CD14-positive monocyte (primary cell): ENCODE measurements at regions not wholly inside any gene's neighbourhood (a gene's known extent, or its start where the extent isn't known, plus 50 kb on each side); places are given as distances from the start of the nearest gene placed in this dataset.

Experiments used
- DNase-seq, 3 donors: peaks; one replicate each; pipeline ENCODE4 v3.0.0-alpha.2; 2011 to 2022
- H2AFZ ChIP-seq: 2 replicates; pipeline ENCODE4 v1.6.0; 2012; ENCODE audit warnings: mild to moderate bottlenecking, low read depth, low read length, inconsistent platforms; ENCODE audit not compliant: insufficient read depth, poor library complexity, severe bottlenecking
- H3K27ac ChIP-seq, 2 donors: 1 replicate in 1 of 2; 2 replicates in 1 of 2; pipeline ENCODE4 v1.5.1; 2012 to 2013; ENCODE audit warnings: low read length in 2 of 2, control low read depth in 1 of 2, inconsistent platforms in 1 of 2, low read depth in 1 of 2, mild to moderate bottlenecking in 1 of 2
- H3K27me3 ChIP-seq, 2 donors: one replicate each; pipeline versions ENCODE4 v1.6.0 to v1.6.1; 2011 to 2013; ENCODE audit warnings: low read length in 2 of 2; ENCODE audit not compliant: control insufficient read depth in 2 of 2, insufficient read depth in 2 of 2
- H3K36me3 ChIP-seq, 2 donors: replicated peaks in 1 of 2; 1 replicate in 1 of 2; 2 replicates in 1 of 2; pipeline versions ENCODE4 v1.5.1 to v1.6.1; 2012 to 2013; ENCODE audit warnings: low read length in 2 of 2, control low read depth in 1 of 2, inconsistent platforms in 1 of 2, mild to moderate bottlenecking in 1 of 2; ENCODE audit not compliant: insufficient read depth in 2 of 2, control insufficient read depth in 1 of 2
- H3K4me1 ChIP-seq, 2 donors: 1 replicate in 1 of 2; 2 replicates in 1 of 2; pipeline versions ENCODE4 v1.5.1 to v1.6.1; 2012 to 2013; ENCODE audit warnings: low read length in 2 of 2, control low read depth in 1 of 2, inconsistent platforms in 1 of 2, mild to moderate bottlenecking in 1 of 2, moderate library complexity in 1 of 2; ENCODE audit not compliant: insufficient read depth in 2 of 2, control insufficient read depth in 1 of 2
- H3K4me2 ChIP-seq: replicated peaks from 2 replicates; pipeline ENCODE3; 2012; ENCODE audit warnings: low read length, moderate library complexity, mild to moderate bottlenecking; ENCODE audit not compliant: poor library complexity, severe bottlenecking; ENCODE audit errors: extremely low read depth
- H3K4me3 ChIP-seq, 3 experiments: fragments of 200-600 bp in 1 of 3; sonication (generic) in 1 of 3; replicated peaks in 1 of 3; 1 replicate in 2 of 3; 2 replicates in 1 of 3; pipeline ENCODE4 v1.5.1; 2011 to 2013; ENCODE audit warnings: low read length in 3 of 3, mild to moderate bottlenecking in 3 of 3, control low read depth in 2 of 3, low read depth in 2 of 3, inconsistent platforms in 1 of 3, moderate library complexity in 1 of 3
- H3K79me2 ChIP-seq: 2 replicates; pipeline ENCODE4 v1.6.0; 2012; ENCODE audit warnings: mild to moderate bottlenecking, control low read depth, inconsistent platforms, low read length, moderate library complexity; ENCODE audit not compliant: insufficient read depth
- H3K9ac ChIP-seq: 2 replicates; pipeline ENCODE4 v1.6.0; 2017; ENCODE audit warnings: low read length, mild to moderate bottlenecking; ENCODE audit not compliant: insufficient read depth, poor library complexity, severe bottlenecking
- H3K9me3 ChIP-seq, 2 donors: replicated peaks in 1 of 2; 1 replicate in 1 of 2; 2 replicates in 1 of 2; pipeline versions ENCODE4 v1.5.1 to v1.6.1; 2012 to 2013; ENCODE audit warnings: low read length in 2 of 2, control low read depth in 1 of 2; ENCODE audit not compliant: control insufficient read depth in 1 of 2, insufficient read depth in 1 of 2
- H4K20me1 ChIP-seq: 2 replicates; pipeline ENCODE4 v1.6.0; 2012; ENCODE audit warnings: mild to moderate bottlenecking, low read length, control low read depth, moderate library complexity; ENCODE audit not compliant: insufficient read depth
- H3K27ac Mint-ChIP-seq, 7 donors: one replicate each; pipeline ENCODE4 v1.8.0; 2020; ENCODE audit warnings: mild to moderate bottlenecking in 7 of 7, mixed read lengths in 7 of 7, moderate library complexity in 6 of 7, inconsistent platforms in 2 of 7
- H3K27me3 Mint-ChIP-seq, 3 donors: one replicate each; pipeline ENCODE4 v1.8.0; 2021 to 2022; ENCODE audit warnings: low read depth in 3 of 3, mild to moderate bottlenecking in 3 of 3, mixed read lengths in 3 of 3, moderate library complexity in 3 of 3, inconsistent platforms in 1 of 3
- H3K36me3 Mint-ChIP-seq, 2 donors: one replicate each; pipeline ENCODE4 v1.8.0; 2020; ENCODE audit warnings: mixed read lengths in 2 of 2, inconsistent platforms in 1 of 2, mild to moderate bottlenecking in 1 of 2
- H3K4me1 Mint-ChIP-seq: one replicate; pipeline ENCODE4 v1.8.0; 2020; ENCODE audit warnings: mild to moderate bottlenecking, mixed read lengths
- H3K4me3 Mint-ChIP-seq, 2 donors: one replicate each; pipeline ENCODE4 v1.8.0; 2020; ENCODE audit warnings: mild to moderate bottlenecking in 2 of 2, mixed read lengths in 2 of 2, moderate library complexity in 1 of 2
- H3K9me3 Mint-ChIP-seq, 7 donors: one replicate each; pipeline ENCODE4 v1.8.0; 2020 to 2022; ENCODE audit warnings: mixed read lengths in 7 of 7, mild to moderate bottlenecking in 6 of 7, moderate library complexity in 6 of 7, inconsistent platforms in 2 of 7
- WGBS: methylation state at CpG from one replicate; pipeline ENCODE4 v1.1.5; 2013; ENCODE audit warnings: missing lambda C conversion rate; ENCODE audit not compliant: insufficient coverage; 5-methylcytosine and 5-hydroxymethylcytosine counted together
- intact Hi-C, 2 donors: fragments of 100-400 bp; cut with micrococcal nuclease; formaldehyde crosslinking; loops; one replicate each; pipeline versions ENCODE4 v1.15.0 to v1.15.1; 2023
- TF ChIP-seq, protein P1 (sequence below): fragments of 200-600 bp; IDR thresholded peaks from one replicate; pipeline ENCODE4 v1.8.0; 2022; ENCODE audit warnings: antibody characterized with exemption, mild to moderate bottlenecking

DNA sequence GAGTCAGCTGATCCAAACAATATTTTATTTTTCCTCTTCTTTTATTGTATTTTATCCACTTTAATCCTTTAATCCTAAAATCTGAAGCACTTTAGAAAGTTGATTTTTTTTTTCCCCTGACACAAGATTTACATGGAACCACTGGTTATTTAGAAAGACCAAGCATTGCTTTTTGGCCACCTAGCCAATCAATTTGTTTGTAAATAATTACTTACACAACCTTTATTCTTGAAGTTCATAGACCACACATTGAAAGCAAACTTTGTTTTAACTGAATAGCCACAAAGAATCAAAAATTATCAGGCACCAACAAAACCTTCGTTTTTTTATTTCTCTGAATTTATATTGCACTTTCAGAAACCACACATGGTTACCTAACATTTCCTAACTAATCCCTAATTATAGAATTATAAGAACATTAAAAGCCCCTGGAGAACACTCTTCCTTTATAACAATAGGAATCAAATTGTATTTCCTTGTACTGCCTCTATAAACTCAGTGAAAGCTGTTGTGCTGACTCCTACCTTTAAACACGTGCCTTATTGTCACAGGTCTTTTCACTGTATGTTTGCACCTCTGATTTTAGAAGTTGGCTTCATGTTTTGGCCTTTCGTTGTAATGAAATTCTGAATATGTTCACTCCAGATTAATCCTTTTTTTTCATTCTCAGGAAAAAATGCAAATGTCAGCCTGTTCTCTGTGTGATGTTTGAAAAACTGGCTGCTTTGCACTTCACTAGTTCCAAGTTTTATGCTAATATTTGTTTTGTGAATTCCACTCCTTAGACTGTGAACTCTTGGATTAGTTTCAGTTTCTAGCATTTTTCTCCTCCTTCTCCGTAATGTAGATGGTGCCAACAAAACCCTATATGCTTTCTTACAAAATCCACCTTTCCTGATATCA is 1511.9 kb downstream of the REEP3 start:
- no peak for DNase-seq

DNA sequence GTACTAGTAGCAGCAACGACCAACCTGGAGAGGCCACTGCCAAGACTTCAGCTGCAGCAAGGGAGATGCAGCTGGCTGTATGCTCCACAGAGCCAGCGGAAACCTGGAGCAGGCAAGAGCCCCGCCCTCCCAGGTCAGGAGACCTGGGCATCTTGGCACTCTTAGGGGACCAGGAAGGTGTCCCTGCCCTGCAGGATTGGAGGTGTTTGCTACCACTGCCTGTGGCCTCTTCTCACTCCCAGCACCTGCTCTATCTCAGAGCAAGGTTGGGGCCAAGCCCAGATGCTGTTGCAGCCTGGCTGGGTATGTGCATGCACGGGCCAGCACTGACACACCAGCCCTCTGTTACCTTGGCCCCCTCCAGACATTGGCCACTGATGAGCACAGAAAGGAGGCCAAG is 1512.8 kb downstream of the REEP3 start:
- Mint-ChIP-seq H3K9me3 (peaks cover 4 to 24% (median 14%) of the 10 kb centered on the region in 7 donors), H3K4me1 (no peaks in the 10 kb centered on the region), H3K27ac (no peak overlapping the region), H3K36me3 (no peaks in the 10 kb centered on the region), H3K27me3 (no peaks in the 10 kb centered on the region), H3K4me3 (no peak overlapping the region)
- 89% methylated on average over 4 of the region's 4 CpGs for WGBS
- Histone ChIP-seq H3K79me2 (no peaks in the 10 kb centered on the region), H3K27me3 (no peaks in the 10 kb centered on the region), H3K4me3 (no peak overlapping the region), H3K36me3 (no peaks in the 10 kb centered on the region), H3K4me2 (no peak overlapping the region), H3K9ac (no peak overlapping the region), H3K4me1 (no peaks in the 10 kb centered on the region), H4K20me1 (no peaks in the 10 kb centered on the region), H3K27ac (no peak overlapping the region), H2AFZ (no peak overlapping the region), H3K9me3 (peaks cover 21 to 25% of the 10 kb centered on the region in 2 donors)
- no peak for DNase-seq
- TF ChIP-seq, protein P1, sequence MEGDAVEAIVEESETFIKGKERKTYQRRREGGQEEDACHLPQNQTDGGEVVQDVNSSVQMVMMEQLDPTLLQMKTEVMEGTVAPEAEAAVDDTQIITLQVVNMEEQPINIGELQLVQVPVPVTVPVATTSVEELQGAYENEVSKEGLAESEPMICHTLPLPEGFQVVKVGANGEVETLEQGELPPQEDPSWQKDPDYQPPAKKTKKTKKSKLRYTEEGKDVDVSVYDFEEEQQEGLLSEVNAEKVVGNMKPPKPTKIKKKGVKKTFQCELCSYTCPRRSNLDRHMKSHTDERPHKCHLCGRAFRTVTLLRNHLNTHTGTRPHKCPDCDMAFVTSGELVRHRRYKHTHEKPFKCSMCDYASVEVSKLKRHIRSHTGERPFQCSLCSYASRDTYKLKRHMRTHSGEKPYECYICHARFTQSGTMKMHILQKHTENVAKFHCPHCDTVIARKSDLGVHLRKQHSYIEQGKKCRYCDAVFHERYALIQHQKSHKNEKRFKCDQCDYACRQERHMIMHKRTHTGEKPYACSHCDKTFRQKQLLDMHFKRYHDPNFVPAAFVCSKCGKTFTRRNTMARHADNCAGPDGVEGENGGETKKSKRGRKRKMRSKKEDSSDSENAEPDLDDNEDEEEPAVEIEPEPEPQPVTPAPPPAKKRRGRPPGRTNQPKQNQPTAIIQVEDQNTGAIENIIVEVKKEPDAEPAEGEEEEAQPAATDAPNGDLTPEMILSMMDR, result no peak
- intact Hi-C loops, result no loop called here

More for the DNA sequence above, 1511.9 kb downstream of the REEP3 start:
- H3K4me3 Mint-ChIP-seq, result no peak overlapping the region
- WGBS, result no CpG with 5 or more reads among the region's 4 CpGs
- H3K27me3 ChIP-seq, result no peaks in the 10 kb centered on the region
- no peak overlapping the region for H3K4me3 ChIP-seq
- TF ChIP-seq, protein P1, result no peak
- H3K36me3 ChIP-seq, result no peaks in the 10 kb centered on the region
- no peak overlapping the region for H3K27ac ChIP-seq
- no peaks in the 10 kb centered on the region for H3K79me2 ChIP-seq
- no peaks in the 10 kb centered on the region for H4K20me1 ChIP-seq
- no peaks in the 10 kb centered on the region for H3K4me1 Mint-ChIP-seq
- H3K27me3 Mint-ChIP-seq, result no peaks in the 10 kb centered on the region
- H3K4me1 ChIP-seq, result no peaks in the 10 kb centered on the region
- H3K9me3 ChIP-seq, result peaks cover 21 to 24% of the 10 kb centered on the region in 2 donors
- peaks cover 4 to 24% (median 14%) of the 10 kb centered on the region in 7 donors for H3K9me3 Mint-ChIP-seq
- H3K36me3 Mint-ChIP-seq, result no peaks in the 10 kb centered on the region
- H2AFZ ChIP-seq, result no peak overlapping the region
- H3K4me2 ChIP-seq, result no peak overlapping the region
- no peak overlapping the region for H3K9ac ChIP-seq
- H3K27ac Mint-ChIP-seq, result no peak overlapping the region
- intact Hi-C loops, result no loop called here
